PC-3 (cell line): ENCODE measurements at regions not wholly inside any gene's neighbourhood (a gene's known extent, or its start where the extent isn't known, plus 50 kb on each side); places are given as distances from the start of the nearest gene placed in this dataset.

Experiments used
- CTCF ChIP-seq: fragments of 300-600 bp; sonication (generic); conservative IDR thresholded peaks from 2 replicates; pipeline ENCODE4 v1.5.1; 2017; ENCODE audit warnings: antibody characterized with exemption, low read depth, mild to moderate bottlenecking, low read length
- EZH2 ChIP-seq: fragments of 300-600 bp; sonication (generic); IDR thresholded peaks from one replicate; pipeline ENCODE4 v1.6.1; 2017; ENCODE audit warnings: antibody characterized with exemption, mild to moderate bottlenecking, low read length; ENCODE audit not compliant: unreplicated experiment

- TF ChIP-seq CTCF (no peak), EZH2 (no peak)
Observed at GRCh38 chr1:182002570-182002969, 58.9 kb downstream of the ZNF648 start.
